Renal cortical epithelial cell (primary cell): ENCODE measurements at regions not wholly inside any gene's neighbourhood (a gene's known extent, or its start where the extent isn't known, plus 50 kb on each side); places are given as distances from the start of the nearest gene placed in this dataset.

Source experiments
- DNase-seq: peaks from one replicate; pipeline ENCODE4 v3.0.0-alpha.2; 2011; ENCODE audit warnings: low read depth

GRCh38 chr14:85198001-85198400 is 331.9 kb upstream of the FLRT2 start:
- no peak for DNase-seq

DNA sequence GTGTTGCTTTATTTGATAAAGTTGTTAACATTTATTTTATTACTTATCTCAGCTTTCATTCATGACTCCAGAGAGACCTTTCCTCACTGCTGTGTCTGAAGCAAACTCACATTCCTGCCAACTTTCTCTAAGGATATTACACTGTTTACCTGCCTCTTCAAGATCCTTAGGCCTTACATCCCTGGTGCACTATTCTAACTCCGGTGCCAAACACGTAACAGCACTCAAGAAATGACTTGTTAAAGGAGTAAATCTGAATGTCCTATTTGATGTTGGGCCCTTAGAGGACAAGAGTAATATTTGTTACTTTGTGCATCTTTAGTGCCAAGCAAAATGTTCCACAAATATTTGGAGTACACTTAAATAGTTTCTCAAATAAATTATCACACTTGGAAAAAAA is 324.1 kb upstream of the FLRT2 start:
- DNase-seq: no peak

GRCh38 chr14:85214471-85214870 is 315.5 kb upstream of the FLRT2 start:
- DNase-seq: no peak

DNA sequence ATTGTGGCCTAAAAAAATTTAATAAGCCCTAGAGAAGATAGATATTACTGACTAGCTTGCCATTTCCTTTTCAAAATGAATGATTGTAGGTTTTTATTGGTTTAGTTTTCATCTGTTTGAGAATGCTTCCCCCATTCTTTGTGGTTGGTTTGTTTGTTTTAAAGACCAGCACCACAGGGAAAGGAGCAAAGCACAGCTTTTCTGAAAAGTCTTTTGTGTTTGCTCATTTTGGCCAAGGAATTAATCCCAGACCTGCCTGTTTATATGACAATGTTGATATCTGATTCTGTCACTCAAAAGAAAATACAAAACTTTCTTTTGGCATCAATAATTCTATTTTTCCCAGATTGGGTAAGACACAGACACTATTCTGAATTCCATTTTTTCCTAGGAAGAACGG is 312.5 kb upstream of the FLRT2 start:
- DNase-seq: no peak

- no peak for DNase-seq
Measured at GRCh38 chr14:85218982-85219381, 311.0 kb upstream of the FLRT2 start.

DNA sequence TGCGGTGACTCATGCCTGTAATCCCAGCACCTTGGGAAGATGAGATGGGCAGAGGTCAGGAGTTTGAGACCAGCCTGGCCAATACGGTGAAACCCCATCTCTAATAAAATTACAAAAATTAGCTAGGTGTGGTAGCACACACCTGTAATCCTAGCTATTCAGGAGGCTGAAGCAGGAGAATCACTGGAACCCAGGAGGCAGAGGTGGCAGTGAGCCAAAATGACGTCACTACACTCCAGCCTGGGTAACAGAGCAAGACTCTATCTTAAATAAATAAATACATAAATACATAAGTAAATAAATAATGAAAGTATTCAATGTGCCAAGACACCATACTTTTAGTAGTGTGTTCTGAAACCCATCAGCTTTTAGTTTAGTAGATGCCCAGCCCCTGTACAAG is 308.1 kb upstream of the FLRT2 start:
- no peak for DNase-seq

GRCh38 chr14:85222341-85222740 is 307.6 kb upstream of the FLRT2 start:
- DNase-seq: no peak

DNA sequence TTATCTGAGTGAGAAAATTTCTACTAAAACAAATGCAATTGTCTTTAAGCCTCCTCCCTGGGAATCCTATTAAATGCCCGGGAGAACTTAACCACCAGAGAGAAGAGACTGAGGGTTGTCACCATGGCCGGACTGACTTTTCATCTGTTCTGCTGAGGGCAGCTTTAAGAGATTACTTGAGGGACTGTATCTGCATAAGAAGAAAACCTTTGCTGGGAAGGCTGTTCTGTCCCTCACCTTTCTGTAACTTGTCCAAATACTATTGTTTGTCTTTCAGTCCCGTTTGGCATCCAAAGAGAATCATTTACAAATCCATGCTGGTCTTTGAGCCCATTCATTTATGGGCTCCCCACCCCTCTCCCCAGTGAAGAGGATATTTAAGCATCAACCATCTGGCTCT is 306.3 kb upstream of the FLRT2 start:
- DNase-seq: no peak

DNA sequence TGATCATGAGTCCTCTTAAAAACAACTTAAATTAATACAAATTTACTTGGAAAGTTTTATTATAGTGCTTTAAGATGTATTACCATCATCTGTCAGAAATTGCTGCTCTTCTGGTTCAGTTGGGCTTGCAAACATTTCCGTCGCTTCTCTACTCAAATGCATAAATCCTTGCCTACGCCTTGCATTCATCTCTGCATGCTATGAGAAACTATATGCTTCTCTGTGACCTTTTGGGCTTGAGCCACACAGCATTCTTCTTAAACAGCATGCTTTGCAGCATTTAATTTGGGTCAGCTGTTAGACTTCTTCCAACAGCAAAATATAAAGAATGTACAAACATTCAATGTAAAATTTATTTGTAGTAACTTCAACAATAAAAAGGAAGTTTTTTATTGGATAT is 305.7 kb upstream of the FLRT2 start:
- DNase-seq: no peak

- peak; percentile 18 for DNase-seq
Measured at GRCh38 chr14:85233756-85234155, 296.2 kb upstream of the FLRT2 start.

GRCh38 chr14:85234156-85235025 is 295.6 kb upstream of the FLRT2 start:
- DNase-seq: peak; percentile 21

DNA sequence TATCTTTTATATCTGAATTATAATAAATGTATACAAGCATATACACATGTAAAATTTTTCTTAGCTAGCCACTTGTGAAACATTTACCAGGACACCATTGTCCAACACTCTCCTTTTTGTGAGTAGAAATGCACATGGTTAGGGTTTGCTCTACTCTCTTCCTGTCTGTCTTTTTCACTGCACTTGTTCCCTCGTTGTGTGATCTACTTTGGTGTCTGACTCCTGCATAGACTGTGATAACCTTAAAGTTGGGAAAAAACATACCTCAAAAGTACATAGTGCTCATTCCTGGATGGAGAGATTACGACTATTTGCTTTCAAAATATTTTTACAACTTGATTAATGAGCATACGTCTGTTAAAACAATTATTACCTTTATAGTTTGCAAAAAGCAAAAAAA is 294.1 kb upstream of the FLRT2 start:
- no peak for DNase-seq

DNA sequence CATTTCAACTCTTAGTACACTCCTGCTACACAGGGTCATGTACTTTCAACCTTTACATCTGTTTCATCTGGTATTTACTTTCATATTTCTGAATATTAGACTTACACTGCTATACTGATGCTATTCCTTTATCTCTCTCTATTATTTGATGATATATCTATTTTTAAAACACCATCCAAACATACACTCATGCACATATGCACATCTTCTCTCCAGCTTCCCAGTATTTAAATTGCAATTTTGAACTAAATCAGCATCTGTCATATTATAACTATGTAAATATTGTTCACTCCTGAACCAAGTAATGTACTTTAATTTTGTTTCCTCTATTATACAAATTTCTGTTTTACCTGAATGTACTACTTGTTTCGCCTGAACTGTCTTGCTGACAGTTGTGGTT is 293.6 kb upstream of the FLRT2 start:
- DNase-seq: no peak

GRCh38 chr14:85239791-85240190 is 290.2 kb upstream of the FLRT2 start:
- no peak for DNase-seq

- peak; percentile 38 for DNase-seq
Measured at GRCh38 chr14:85241022-85241855, 288.7 kb upstream of the FLRT2 start.

GRCh38 chr14:85242666-85243065 is 287.3 kb upstream of the FLRT2 start:
- DNase-seq: no peak

- DNase-seq: no peak
Measured at GRCh38 chr14:85243321-85243720, 286.6 kb upstream of the FLRT2 start.

- no peak for DNase-seq
Measured at GRCh38 chr14:85247071-85247470, 282.9 kb upstream of the FLRT2 start.

- DNase-seq: no peak
Measured at GRCh38 chr14:85248881-85249635, 280.9 kb upstream of the FLRT2 start.

DNA sequence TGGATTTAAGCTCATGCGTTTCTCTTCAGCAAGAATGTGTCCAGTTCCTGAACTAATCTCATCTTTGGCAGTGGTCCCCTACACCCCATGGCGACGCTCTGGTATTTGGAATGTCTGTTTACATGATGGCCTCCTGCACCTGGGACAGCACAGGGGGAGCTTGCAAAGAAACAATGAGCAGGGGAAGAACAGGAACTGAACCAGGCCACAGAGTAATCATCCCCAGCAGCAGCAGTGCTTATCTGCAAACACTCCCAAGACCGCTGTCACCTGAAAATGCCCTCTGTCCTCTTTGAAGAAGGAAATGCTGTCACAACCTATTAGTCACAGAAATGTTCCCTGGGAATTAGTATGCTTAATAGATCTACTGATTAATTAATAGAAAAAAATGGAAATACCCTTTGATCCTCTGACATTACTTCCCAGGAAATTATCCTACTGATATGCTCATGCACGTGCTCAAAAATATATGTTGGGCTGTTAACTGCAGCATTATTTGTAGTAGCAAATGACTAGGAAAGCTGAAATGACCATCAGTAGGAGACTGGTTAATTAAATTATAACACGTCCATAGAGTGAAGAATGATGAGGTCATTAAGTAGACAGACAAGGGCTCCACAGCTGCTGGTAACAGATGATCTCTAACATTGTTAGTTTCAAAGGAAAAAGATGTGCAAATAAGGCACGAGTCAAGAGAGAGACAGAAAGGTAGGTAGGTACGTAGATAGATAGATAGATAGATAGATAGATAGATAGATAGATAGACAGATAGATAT is 279.3 kb upstream of the FLRT2 start:
- DNase-seq: no peak

DNA sequence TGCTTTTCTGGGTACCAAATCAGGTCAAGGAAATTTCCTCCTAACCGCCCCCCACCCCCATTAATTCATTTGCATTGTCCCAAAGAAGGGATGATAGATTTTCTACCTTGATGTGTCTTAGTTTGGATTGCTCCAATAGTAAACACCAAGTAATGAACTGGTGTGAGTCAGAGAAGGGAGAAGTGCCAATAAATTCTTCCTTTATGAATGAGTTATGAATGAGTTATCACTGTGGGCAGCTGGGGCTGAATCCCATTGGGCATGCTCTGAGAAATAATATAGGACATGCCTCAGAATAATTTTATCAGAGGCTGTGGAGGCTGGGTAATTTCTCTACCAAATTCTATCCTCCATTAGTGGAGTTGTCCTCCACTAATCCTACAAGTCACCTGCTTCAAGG is 277.9 kb upstream of the FLRT2 start:
- no peak for DNase-seq

GRCh38 chr14:85254711-85255110 is 275.2 kb upstream of the FLRT2 start:
- DNase-seq: no peak
